SIG-M5 (cell line): ENCODE measurements at regions not wholly inside any gene's neighbourhood (a gene's known extent, or its start where the extent isn't known, plus 50 kb on each side); places are given as distances from the start of the nearest gene placed in this dataset.
A peak's percentile ranks its signal among the peaks of the same experiment; 100 is the strongest.

Experiments used
- DNase-seq: peaks from one replicate; lab custom pipeline; 2025; lab: John Stamatoyannopoulos, UW

- no peak for DNase-seq
These were observed 319.1 kb downstream of the C4orf33 start for GRCh38 chr4:129415004-129415403.

DNA sequence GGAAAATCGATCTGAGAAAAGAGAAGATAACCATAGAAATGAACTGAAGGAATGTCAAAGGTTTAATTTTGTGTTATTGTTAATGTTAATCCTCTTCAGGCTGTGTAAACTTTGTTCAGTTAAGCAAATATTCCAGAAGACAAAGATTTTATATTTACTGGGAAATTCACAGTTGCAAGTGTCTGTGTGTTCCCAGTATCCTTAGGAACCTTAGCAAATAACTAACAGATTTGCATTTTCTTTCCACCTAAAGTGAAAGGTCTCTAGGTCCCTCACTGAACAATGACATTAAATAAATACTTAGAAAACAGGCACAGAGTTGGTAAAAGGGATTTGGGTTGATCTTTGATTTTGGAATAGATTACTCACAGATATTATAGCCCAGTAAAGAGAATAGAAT lies 324.7 kb downstream of the C4orf33 start:
- DNase-seq = no peak

DNA sequence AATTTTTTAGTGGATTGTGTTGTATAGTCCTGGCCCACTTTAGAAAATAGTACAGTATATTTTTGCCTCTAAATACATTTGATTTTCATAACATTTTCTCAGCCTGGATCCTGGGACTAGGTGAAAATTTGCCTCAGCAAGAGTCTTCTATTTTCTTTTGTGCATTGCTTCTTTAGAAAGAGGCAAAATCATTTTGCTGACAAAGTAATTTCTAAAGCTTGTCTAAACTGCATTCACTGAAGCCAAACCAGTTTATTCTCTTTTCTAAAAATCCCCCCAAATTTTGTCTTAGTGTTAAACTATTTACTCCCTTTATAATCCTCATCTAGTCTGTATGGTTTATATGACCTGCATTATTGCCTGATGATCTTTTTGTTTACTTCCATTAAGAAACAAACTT lies 326.3 kb downstream of the C4orf33 start:
- DNase-seq = no peak

DNA sequence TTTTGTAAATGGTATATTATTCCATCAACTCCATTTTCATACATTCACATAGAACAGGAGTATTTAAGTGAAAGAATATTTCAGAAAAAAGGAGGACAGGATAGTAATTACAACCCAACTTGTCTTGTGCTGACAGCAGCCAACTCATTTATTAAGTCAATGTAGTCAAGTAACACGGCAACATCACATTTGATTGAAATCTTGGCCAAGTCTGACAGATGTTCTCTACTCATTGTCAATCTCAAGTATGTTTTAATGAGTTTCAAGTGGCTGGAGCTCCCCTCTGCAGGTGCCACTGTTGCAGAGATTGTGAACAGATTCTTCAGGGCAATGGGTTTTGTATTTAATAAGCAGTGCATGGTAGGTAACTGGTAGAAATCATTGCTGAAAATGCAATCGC lies 332.5 kb downstream of the C4orf33 start:
- no peak for DNase-seq

- DNase-seq = no peak
These were observed 333.8 kb downstream of the C4orf33 start for GRCh38 chr4:129429581-129430320.

DNA sequence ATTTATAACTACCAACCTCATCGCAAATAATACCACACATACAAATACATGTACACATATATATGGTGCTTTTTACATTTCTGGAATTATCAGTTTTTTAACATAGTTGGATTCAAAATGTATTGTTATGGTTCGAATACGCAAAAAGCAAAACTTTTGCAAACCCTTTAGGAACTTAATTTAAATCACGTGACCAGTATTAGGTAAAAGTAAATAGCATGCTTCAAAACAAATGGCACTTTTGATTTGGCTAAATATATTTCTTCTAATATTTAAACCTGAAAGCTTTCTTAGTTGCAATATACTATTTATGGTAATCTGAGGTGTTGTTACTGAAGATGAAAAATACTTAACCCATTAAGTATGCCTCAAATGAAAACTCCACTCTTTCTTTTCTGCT lies 341.4 kb downstream of the C4orf33 start:
- DNase-seq = no peak

GRCh38 chr4:129438456-129438981 lies 342.6 kb downstream of the C4orf33 start:
- no peak for DNase-seq

- no peak for DNase-seq
These were observed 350.1 kb downstream of the C4orf33 start for GRCh38 chr4:129446074-129446473.

DNA sequence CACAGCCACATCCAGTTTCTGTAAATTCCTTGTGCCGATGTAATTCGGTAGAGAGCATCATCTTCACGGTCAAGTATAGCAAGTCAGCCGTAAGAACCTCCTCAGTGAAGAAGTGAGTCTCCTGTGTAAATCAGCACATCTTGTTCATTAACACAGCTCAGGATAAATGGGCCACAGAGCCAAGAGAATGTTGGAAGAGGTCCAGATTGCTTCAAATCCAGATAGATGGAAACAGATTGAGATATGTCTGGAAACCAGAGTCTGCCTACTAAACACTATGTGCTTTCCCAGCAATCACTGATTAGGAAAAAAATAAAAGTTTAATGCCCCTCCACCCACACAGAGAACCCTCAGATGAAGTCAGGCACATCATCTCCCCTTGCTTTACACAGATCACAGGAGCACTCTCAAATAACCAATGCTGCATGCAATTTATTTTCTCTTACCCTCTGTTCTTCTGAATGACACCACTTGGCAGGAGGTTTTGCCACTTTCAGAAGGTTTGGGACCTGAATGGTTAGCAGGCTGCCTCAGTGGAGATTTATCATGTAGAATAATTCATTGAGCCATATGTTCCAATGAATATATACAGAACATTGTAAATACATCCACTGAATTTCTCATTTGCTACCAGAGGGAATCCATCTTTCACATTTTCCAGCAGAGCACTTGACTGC lies 357.7 kb downstream of the C4orf33 start:
- no peak for DNase-seq

- no peak for DNase-seq
These were observed 359.5 kb downstream of the C4orf33 start for GRCh38 chr4:129455482-129455881.

DNA sequence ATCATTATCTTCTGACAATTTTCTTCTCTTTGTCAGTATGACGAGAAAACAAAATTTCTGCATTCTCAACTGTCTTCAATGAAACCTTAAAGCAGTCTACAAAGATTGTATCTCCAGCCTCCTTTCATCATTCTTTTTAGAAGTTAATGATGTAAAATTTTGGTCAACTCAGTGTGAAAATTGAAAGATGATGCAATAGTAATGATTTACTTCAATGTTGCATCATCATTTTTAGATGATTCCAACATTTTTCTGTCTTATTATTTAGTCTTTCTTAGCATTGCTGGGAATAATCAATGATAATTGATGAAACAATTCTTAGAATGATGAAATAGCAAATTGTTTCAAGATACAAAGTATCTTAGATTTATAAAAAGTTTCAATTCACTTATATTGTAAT lies 372.7 kb downstream of the C4orf33 start:
- no peak for DNase-seq

DNA sequence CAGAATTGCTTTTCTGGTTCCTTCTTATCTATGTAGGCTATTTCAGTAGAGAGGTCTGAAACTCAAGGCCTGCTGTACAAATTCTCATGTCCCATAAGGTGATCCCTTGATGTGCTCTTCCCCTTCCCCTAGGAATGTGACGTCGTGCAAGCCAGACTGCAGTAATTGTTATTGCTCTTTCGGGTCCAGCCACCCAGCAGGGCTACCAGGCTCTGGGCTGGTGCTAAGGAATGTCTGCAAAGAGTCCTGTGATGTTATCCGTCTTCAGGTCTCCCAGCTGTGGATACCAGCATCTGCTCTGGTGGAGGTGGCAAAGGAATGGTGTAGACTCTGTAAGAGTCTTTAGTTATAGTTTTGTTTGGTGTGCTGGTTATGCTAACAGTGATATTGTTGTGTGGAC lies 378.7 kb downstream of the C4orf33 start:
- DNase-seq = no peak

GRCh38 chr4:129481107-129481506 lies 385.2 kb downstream of the C4orf33 start:
- no peak for DNase-seq

DNA sequence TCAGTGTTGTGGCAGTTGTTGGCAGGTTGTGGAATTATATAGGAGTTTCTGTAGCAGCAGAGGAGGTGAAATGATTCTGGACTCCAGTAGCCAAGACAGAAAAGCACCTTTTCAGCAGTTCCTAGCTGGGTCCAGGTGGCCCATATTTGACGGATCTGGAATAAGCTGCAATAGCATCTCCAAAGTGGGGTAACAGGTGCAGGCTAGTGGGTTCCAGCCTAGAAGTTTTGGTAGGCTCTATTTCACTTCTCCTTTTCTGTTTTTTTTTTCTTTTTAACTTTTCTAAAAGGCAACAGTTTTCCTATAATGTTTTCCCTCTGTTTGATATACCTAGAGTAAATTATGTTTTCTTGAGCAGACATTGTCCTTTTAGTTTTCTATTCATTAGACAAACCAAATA lies 392.5 kb downstream of the C4orf33 start:
- DNase-seq = no peak

GRCh38 chr4:129490516-129490915 lies 394.6 kb downstream of the C4orf33 start:
- DNase-seq = no peak

DNA sequence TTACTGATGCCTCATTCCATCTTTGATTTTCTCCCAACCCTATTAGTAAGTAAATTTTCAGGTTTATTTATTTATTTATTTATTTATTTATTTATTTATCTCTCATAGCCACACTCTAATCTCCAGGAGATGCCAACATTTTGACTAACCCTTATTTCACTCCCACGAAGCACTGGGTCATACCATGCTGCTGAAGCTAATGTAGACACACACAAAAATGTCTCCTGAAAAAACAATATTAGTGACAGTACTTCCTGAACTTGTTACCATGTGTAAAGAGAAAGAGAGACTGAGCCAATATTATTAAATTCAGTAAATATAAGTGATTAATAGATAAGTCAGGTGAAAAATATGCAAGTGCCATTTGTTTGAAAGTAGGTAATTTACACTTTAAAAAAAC lies 402.7 kb downstream of the C4orf33 start:
- no peak for DNase-seq

DNA sequence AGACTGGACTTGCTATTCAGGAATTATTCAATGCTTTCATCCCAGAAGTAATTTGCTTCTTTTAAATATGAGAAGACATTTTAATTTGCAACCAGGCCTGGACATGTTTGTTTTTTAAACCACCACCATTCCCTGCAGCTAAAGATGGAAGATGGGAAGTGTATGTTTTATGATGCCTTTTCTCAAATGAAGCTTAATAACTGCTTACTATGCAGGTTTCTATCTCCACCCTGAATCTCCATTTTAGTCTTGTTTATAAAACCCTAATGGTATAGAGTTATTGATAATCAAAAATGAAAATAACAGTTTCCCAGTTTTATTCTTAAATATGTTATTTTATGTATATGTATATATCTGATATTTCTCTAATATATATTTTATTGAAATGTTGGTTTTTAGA lies 418.9 kb downstream of the C4orf33 start:
- DNase-seq = no peak

- DNase-seq = no peak
These were observed 419.4 kb downstream of the C4orf33 start for GRCh38 chr4:129515356-129515755.

DNA sequence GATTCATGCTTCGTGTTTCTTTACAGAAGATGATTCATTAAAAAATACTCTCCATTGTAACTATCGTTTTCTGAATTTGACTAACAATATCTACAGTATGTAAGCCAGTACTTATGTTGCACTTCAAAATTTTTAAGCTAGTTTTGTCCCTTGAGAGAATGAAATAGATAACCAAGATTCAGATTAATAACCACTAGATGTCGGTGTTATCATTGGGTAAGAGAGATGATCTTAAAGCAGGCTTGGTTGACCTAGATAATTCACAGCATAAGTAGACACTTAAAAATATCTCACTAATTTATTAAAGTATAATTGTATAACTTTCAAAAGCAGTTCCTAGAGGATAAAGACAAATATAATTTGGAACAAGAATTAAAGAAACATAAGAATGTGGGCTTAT lies 430.9 kb downstream of the C4orf33 start:
- DNase-seq = no peak

GRCh38 chr4:129531253-129531652 lies 435.3 kb downstream of the C4orf33 start:
- DNase-seq = no peak

DNA sequence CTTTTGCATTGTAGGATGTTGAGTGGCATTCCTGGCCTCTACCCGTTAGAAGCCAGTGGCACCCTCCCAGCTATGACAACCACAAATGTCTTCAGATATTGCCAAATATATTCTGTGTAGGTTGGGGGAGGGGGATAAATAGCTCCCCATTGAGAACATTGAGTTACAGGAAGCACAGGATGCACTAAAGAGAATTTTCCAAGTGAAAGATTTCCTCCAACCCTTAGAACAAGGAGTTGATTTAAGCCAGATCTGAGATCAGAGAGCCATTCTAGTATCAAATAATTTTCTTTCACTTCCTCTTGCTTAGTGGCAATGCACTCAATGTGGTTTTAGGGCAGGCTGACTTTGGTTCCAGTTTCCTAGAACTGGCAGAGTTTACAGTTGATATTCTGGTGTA lies 436.6 kb downstream of the C4orf33 start:
- peak; percentile 19 for DNase-seq

- DNase-seq = no peak
These were observed 447.3 kb downstream of the C4orf33 start for GRCh38 chr4:129543299-129543698.

- no peak for DNase-seq
These were observed 449.8 kb downstream of the C4orf33 start for GRCh38 chr4:129545599-129546278.
